Mucosa of stomach (tissue), 1 donor: ENCODE measurements at regions not wholly inside any gene's neighbourhood (a gene's known extent, or its start where the extent isn't known, plus 50 kb on each side); places are given as distances from the start of the nearest gene placed in this dataset.
"Not testable (repeated sequence)": the region's sequence is repeated elsewhere in the genome, so short reads cannot be mapped to it uniquely, and the experiment has no call there.

ENCODE experiments used
- H3K27me3 ChIP-seq: one replicate; pipeline ENCODE4 v1.7.0; 2013; ENCODE audit warnings: mild to moderate bottlenecking, low read length; ENCODE audit not compliant: control insufficient read depth, insufficient read depth
- H3K36me3 ChIP-seq: one replicate; pipeline ENCODE4 v1.7.0; 2013; ENCODE audit warnings: low read length; ENCODE audit not compliant: control insufficient read depth, insufficient read depth
- H3K4me1 ChIP-seq: one replicate; pipeline ENCODE4 v1.7.0; 2013; ENCODE audit warnings: mild to moderate bottlenecking, low read length; ENCODE audit not compliant: control insufficient read depth, insufficient read depth
- H3K4me3 ChIP-seq: one replicate; pipeline ENCODE4 v1.7.0; 2013; ENCODE audit warnings: low read length
- H3K9ac ChIP-seq: one replicate; pipeline ENCODE4 v1.7.0; 2013; ENCODE audit warnings: mild to moderate bottlenecking, low read length, moderate library complexity
- H3K9me3 ChIP-seq: one replicate; pipeline ENCODE4 v1.7.0; 2013; ENCODE audit warnings: mild to moderate bottlenecking, low read length, moderate library complexity; ENCODE audit not compliant: control insufficient read depth
- donor health status: Pancreatic carcinoma.

GRCh38 chr13:44661936-44662335 lies 85.8 kb upstream of the TSC22D1 start:
- Histone ChIP-seq H3K4me3 (no peak overlapping the region), H3K9ac (no peak overlapping the region), H3K27me3 (no peaks in the 10 kb centered on the region), H3K9me3 (no peaks in the 10 kb centered on the region), H3K36me3 (no peaks in the 10 kb centered on the region), H3K4me1 (no peaks in the 10 kb centered on the region)

GRCh38 chr13:44660050-44660449 lies 83.9 kb upstream of the TSC22D1 start:
- Histone ChIP-seq H3K4me1 (no peaks in the 10 kb centered on the region), H3K36me3 (no peaks in the 10 kb centered on the region), H3K9ac (no peak overlapping the region), H3K4me3 (no peak overlapping the region), H3K9me3 (no peaks in the 10 kb centered on the region), H3K27me3 (no peaks in the 10 kb centered on the region)

GRCh38 chr13:44652962-44653660 lies 77.0 kb upstream of the TSC22D1 start:
- Histone ChIP-seq H3K9ac (no peak overlapping the region), H3K4me1 (no peaks in the 10 kb centered on the region), H3K4me3 (no peak overlapping the region), H3K9me3 (no peaks in the 10 kb centered on the region), H3K36me3 (no peaks in the 10 kb centered on the region), H3K27me3 (no peaks in the 10 kb centered on the region)

- Histone ChIP-seq H3K9me3 (no peaks in the 10 kb centered on the region), H3K36me3 (no peaks in the 10 kb centered on the region), H3K9ac (no peak overlapping the region), H3K4me1 (no peaks in the 10 kb centered on the region), H3K4me3 (no peak overlapping the region), H3K27me3 (no peaks in the 10 kb centered on the region)
These were observed 76.0 kb upstream of the TSC22D1 start for GRCh38 chr13:44652168-44652567.

- no peaks in the 10 kb centered on the region for H3K9me3 ChIP-seq
- no peaks in the 10 kb centered on the region for H3K4me1 ChIP-seq
- H3K9ac ChIP-seq = no peak overlapping the region
- H3K4me3 ChIP-seq = no peak overlapping the region
- no peaks in the 10 kb centered on the region for H3K27me3 ChIP-seq
- no peaks in the 10 kb centered on the region for H3K36me3 ChIP-seq
These were observed 75.6 kb upstream of the TSC22D1 start for GRCh38 chr13:44651724-44652123.

- Histone ChIP-seq H3K4me1 (no peaks in the 10 kb centered on the region), H3K27me3 (no peaks in the 10 kb centered on the region), H3K9ac (no peak overlapping the region), H3K9me3 (no peaks in the 10 kb centered on the region), H3K36me3 (no peaks in the 10 kb centered on the region), H3K4me3 (no peak overlapping the region)
These were observed 75.1 kb upstream of the TSC22D1 start for GRCh38 chr13:44651209-44651608.

- Histone ChIP-seq H3K27me3 (no peaks in the 10 kb centered on the region), H3K36me3 (no peaks in the 10 kb centered on the region), H3K4me3 (no peak overlapping the region), H3K9ac (no peak overlapping the region), H3K4me1 (no peaks in the 10 kb centered on the region), H3K9me3 (no peaks in the 10 kb centered on the region)
These were observed 73.7 kb upstream of the TSC22D1 start for GRCh38 chr13:44649834-44650233.

- Histone ChIP-seq H3K27me3 (no peaks in the 10 kb centered on the region), H3K4me1 (no peaks in the 10 kb centered on the region), H3K4me3 (no peak overlapping the region), H3K36me3 (no peaks in the 10 kb centered on the region), H3K9me3 (no peaks in the 10 kb centered on the region), H3K9ac (no peak overlapping the region)
These were observed 72.9 kb upstream of the TSC22D1 start for GRCh38 chr13:44649104-44649428.

- no peaks in the 10 kb centered on the region for H3K36me3 ChIP-seq
- no peak overlapping the region for H3K9ac ChIP-seq
- no peak overlapping the region for H3K4me3 ChIP-seq
- H3K27me3 ChIP-seq = no peaks in the 10 kb centered on the region
- no peaks in the 10 kb centered on the region for H3K9me3 ChIP-seq
- H3K4me1 ChIP-seq = no peaks in the 10 kb centered on the region
These were observed 72.4 kb upstream of the TSC22D1 start for GRCh38 chr13:44648392-44649103.

- not testable (repeated sequence) for H3K36me3 ChIP-seq, H3K27me3 ChIP-seq, H3K9ac ChIP-seq, H3K9me3 ChIP-seq, H3K4me1 ChIP-seq, H3K4me3 ChIP-seq
These were observed 71.4 kb upstream of the TSC22D1 start for GRCh38 chr13:44647560-44647959.

- H3K27me3 ChIP-seq = no peaks in the 10 kb centered on the region
- H3K9ac ChIP-seq = no peak overlapping the region
- no peaks in the 10 kb centered on the region for H3K9me3 ChIP-seq
- H3K4me1 ChIP-seq = no peaks in the 10 kb centered on the region
- H3K4me3 ChIP-seq = no peak overlapping the region
- no peaks in the 10 kb centered on the region for H3K36me3 ChIP-seq
These were observed 69.9 kb upstream of the TSC22D1 start for GRCh38 chr13:44646044-44646443.

- H3K4me1 ChIP-seq = no peaks in the 10 kb centered on the region
- no peaks in the 10 kb centered on the region for H3K36me3 ChIP-seq
- no peak overlapping the region for H3K9ac ChIP-seq
- H3K9me3 ChIP-seq = no peaks in the 10 kb centered on the region
- no peak overlapping the region for H3K4me3 ChIP-seq
- no peaks in the 10 kb centered on the region for H3K27me3 ChIP-seq
These were observed 67.1 kb upstream of the TSC22D1 start for GRCh38 chr13:44643256-44643655.
